ENCODE measurements at regions not wholly inside any gene's neighbourhood (a gene's known extent, or its start where the extent isn't known, plus 50 kb on each side); places are given as distances from the start of the nearest gene placed in this dataset.

DNA sequence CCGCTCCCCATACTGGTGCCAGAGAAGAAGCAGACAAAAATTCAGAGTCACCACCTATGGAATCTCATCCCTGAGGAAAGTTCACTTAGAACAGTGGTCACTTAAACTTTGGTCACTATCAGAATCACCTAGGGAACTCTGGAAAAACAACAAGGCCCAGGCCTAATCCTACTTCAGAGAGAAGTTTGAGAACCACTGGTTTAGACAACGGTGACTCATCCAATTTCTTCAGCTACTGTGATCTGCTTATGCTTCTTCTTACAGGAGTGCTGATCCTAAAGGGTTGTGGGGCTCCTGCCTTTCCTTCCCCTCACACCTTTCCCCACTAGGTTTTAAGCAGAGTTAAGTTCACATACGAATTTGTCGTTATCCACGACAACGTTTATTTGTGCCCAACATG lies 194.7 kb upstream of the KLF4 start:
- TF ChIP-seq, protein P1, sequence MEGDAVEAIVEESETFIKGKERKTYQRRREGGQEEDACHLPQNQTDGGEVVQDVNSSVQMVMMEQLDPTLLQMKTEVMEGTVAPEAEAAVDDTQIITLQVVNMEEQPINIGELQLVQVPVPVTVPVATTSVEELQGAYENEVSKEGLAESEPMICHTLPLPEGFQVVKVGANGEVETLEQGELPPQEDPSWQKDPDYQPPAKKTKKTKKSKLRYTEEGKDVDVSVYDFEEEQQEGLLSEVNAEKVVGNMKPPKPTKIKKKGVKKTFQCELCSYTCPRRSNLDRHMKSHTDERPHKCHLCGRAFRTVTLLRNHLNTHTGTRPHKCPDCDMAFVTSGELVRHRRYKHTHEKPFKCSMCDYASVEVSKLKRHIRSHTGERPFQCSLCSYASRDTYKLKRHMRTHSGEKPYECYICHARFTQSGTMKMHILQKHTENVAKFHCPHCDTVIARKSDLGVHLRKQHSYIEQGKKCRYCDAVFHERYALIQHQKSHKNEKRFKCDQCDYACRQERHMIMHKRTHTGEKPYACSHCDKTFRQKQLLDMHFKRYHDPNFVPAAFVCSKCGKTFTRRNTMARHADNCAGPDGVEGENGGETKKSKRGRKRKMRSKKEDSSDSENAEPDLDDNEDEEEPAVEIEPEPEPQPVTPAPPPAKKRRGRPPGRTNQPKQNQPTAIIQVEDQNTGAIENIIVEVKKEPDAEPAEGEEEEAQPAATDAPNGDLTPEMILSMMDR (IDR thresholded peaks at IDR 0.05) = no peak

DNA sequence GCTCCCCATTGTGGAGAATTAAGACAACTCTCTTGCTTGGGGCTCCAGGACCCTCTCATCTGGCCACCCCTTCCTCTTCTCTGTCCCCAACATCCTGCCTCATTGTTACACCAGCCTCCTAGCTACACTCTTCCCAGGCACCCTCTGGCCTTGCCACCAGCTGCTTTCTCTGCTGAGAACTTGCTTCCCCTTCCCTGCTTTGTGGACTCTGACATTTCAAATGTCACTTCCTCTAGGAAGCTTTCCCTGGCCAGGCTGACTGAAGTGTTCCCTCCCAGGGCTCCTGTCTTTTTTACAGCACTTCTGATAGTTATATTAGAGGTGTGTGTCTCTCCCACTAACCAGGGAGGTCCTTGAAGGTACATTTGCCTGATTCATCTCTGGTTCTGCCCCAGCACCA lies 194.0 kb upstream of the KLF4 start:
- TF ChIP-seq, protein P1 (IDR thresholded peaks at IDR 0.05) = no peak

DNA sequence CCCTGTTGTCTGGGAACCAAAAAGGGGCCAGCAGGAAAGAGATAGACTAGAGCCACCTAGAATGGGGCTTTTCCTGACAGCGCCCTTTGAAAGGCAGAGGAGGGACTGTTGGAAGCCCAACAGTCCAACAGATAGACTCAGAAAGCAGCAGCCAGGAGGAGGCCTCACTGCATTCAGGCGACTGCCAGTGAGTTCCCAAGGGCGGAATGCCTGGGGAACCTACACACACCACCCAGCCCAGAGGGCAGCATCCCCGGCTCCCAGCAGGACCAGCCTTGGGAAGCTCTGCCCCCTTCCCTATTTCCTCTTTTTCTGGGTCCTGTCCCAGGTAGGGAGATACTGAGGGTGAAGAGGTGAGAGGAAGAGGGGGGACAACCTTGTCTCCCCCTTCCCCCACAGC lies 192.4 kb upstream of the KLF4 start:
- TF ChIP-seq, protein P1 (IDR thresholded peaks at IDR 0.05) = no peak

DNA sequence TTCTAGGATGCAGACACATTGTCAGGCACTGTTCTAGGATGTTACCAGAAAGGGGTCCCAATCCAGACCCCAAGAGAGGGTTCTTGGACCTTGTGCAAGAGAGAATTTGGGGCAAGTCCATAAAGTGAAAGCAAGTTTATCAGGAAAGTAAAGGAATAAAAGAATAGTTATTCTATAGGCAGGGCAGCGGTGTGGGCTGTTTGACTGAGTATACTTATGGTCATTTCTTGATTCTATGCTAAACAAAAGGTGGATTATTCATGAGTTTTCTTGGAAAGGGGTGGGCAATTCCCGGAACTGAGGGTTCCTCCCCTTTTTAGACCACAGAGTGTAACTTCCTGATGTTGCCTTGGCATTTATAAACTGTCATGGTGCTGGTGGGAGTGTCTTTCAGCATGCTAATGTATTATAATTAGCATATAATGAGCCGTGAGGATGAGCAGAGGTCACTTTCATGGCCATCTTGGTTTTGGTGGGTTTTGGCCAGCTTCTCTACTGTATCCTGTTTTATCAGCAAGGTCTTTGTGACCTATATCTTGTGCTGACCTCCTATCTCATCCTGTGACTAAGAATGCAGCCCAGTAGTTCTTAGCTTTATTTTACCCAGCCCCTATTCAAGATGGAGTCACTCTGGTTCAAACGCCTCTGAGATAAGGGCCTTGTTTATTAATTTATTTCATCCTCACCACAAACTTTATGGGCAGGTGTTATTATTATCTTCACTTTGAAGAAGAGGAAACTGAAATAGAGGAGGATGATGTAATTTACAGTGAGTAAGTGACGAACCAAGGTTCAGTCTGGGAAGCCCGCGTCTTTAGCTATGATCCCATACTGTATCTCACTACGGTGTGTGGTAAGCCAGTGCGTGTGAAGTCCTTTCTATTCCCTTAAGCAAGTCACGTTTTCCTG lies 186.0 kb upstream of the KLF4 start:
- TF ChIP-seq, protein P1 (IDR thresholded peaks at IDR 0.05) = no peak

DNA sequence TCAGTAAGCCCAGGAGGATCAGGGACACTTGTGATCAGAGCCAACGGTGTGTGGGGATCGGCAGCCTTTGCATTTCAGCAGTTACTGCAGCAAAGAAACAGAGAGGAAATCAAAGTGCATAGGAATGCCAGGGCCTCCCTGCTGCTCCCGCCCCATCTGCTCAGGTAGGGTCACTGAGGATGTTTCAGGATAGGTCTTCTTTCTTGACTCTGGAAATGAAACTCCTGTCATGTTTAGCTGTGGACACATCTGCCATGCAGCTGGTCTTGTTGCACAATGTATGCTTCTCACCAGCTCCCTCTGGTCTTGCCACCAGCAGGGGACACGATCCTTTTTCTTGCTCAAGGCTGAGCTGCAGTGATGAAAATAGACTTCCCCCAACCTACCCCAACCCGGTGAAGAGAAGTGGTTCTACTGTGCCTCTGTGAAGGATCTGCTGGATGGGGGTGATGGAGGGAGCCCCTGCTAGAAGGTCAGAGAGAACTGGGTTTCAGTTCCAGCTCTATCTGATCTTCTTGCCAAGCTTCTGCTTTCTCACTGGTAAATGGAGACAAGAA lies 185.2 kb upstream of the KLF4 start:
- TF ChIP-seq, protein P1 (IDR thresholded peaks at IDR 0.05) = no peak

DNA sequence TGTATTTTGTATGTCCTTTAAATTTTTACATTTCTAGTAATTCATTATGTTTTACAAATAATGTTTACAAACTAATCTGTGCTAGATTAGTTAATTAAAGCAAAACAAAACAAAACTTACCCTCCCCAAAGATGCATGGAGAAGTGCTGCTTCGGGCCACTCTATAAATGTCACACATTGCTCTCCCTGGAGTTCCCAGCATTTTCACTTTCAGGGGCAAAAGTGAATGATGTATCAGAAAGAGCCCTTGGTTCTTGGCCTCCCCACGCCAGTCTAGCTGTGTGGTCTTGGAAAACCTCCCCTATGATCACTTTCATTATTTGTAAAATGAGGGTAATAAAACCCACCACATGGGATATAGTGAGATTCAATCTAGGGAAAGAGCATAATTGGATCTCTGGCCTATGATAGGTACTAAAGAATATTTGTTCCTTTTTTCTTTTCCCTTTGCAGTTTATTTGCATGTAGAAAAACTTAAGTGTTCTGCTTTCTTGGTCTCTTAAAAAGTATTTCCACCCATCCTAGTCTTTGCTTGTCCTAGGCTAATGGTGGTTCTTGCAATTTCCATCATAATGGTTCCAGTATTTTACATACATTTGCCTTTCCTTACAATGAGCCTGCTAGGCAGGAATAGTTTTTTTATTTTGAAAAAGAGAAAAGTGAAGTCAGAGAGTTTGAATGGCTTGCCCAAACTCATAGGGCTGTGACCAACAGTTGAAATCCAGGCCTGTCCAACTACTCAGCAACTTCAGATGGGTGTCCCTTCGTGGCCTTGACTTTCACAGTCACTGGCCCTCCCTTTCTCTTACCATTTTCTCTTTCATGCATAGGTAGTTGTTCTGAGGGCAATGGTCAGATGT lies 184.5 kb upstream of the KLF4 start:
- TF ChIP-seq, protein P1 (IDR thresholded peaks at IDR 0.05) = no peak

DNA sequence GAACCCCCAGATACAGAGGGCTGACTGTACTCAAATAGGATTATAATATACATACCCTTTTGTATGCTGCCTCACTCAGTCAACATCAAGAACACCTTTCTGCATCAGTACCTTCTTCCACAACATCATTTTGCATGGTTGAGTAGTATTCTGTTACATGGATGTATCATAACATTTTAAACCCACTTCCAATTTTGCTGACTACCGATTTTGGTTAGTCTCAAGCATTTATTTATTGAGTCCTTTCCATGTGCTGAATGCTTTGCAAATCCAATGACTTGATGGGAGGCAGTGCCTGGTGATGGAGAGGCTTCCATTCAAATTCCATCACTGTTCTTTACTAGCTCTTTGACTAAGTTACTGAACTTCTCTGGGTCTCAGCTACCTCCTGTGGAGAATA lies 182.0 kb upstream of the KLF4 start:
- TF ChIP-seq, protein P1 (IDR thresholded peaks at IDR 0.05) = no peak

Measured in LNCAP (cell line).